GM21737 (cell line): ENCODE measurements at regions not wholly inside any gene's neighbourhood (a gene's known extent, or its start where the extent isn't known, plus 50 kb on each side); places are given as distances from the start of the nearest gene placed in this dataset.
A peak's percentile ranks its signal among the peaks of the same experiment; 100 is the strongest.

Experiments used
- ATAC-seq: cut with Tn5 transposase; IDR thresholded peaks from one replicate; pipeline ENCODE4 v1.9.1; 2021; ENCODE audit warnings: mild to moderate bottlenecking, moderate library complexity; ENCODE audit not compliant: unreplicated experiment

GRCh38 chr14:52380294-52380693 is 66.2 kb downstream of the PTGER2 start:
- peak; percentile 94 for ATAC-seq
